ENCODE measurements at regions not wholly inside any gene's neighbourhood (a gene's known extent, or its start where the extent isn't known, plus 50 kb on each side); places are given as distances from the start of the nearest gene placed in this dataset.

GRCh38 chr6:80449726-80450125 is 343.3 kb downstream of the BCKDHB start:
- TF ChIP-seq CTCF (IDR thresholded peaks at IDR 0.05) (no peak), MEF2A (IDR thresholded peaks at IDR 0.05; ENCODE audit: borderline replicate concordance, low read depth) (peak; percentile 18; the same call in 1 of the 2 replicates)
- Histone ChIP-seq H3K4me1 (ENCODE audit: control insufficient read depth in 1 of 2, insufficient read depth in 2 of 2, low read depth in 1 of 2, low read length in 1 of 2) (peaks cover 0 to 9% of the 10 kb centered on the region in 2 experiments; a peak in 2 of 4 replicates), H3K27ac (ENCODE audit: low read depth in 2 of 2, low read length in 1 of 2) (no peak overlapping the region; a peak in 1 of 4 replicates), H3K4me3 (ENCODE audit: low read depth in 2 of 2, low read length in 1 of 2) (no peak overlapping the region), H3K9ac (no peak overlapping the region), H3K27me3 (ENCODE audit: insufficient read depth) (no peaks in the 10 kb centered on the region), H3K9me2 (no peaks in the 10 kb centered on the region), H3K9me3 (peaks cover 8% of the 10 kb centered on the region; the same call in 1 of the 2 replicates), H3F3A (replicated peaks; ENCODE audit: insufficient read depth) (peaks cover 5% of the 10 kb centered on the region), H3K4me2 (no peak overlapping the region), H3K79me2 (ENCODE audit: insufficient read depth) (no peaks in the 10 kb centered on the region), H3K36me3 (replicated peaks in 1 of 2; ENCODE audit: control insufficient read depth in 1 of 2, insufficient read depth in 2 of 2, low read length in 1 of 2) (no peaks in the 10 kb centered on the region), H2AFZ (ENCODE audit: low read depth) (0 out of 2 replicates have a peak overlapping the region, but pooled peaks have one; percentile 25), H4K20me1 (ENCODE audit: insufficient read depth) (no peaks in the 10 kb centered on the region)
- WGBS (ENCODE audit: low lambda C conversion rate) = 51% methylated on average over 1 of the region's 1 CpG
- CTCF ChIA-PET = no interaction called here
- no peak for DNase-seq
- POLR2A ChIA-PET = no interaction called here

GRCh38 chr6:80446454-80447045 is 340.1 kb downstream of the BCKDHB start:
- Histone ChIP-seq H3K4me3 (ENCODE audit: low read depth in 2 of 2, low read length in 1 of 2) (no peak overlapping the region), H3K9me3 (peaks cover 8% of the 10 kb centered on the region; the same call in 1 of the 2 replicates), H4K20me1 (ENCODE audit: insufficient read depth) (no peaks in the 10 kb centered on the region), H3K4me1 (ENCODE audit: control insufficient read depth in 1 of 2, insufficient read depth in 2 of 2, low read depth in 1 of 2, low read length in 1 of 2) (no peaks in the 10 kb centered on the region), H3K79me2 (ENCODE audit: insufficient read depth) (no peaks in the 10 kb centered on the region), H3K27me3 (ENCODE audit: insufficient read depth) (no peaks in the 10 kb centered on the region), H3K9me2 (no peaks in the 10 kb centered on the region), H3K36me3 (replicated peaks in 1 of 2; ENCODE audit: control insufficient read depth in 1 of 2, insufficient read depth in 2 of 2, low read length in 1 of 2) (no peaks in the 10 kb centered on the region), H2AFZ (ENCODE audit: low read depth) (no peak overlapping the region), H3K27ac (ENCODE audit: low read depth in 2 of 2, low read length in 1 of 2) (no peak overlapping the region), H3K9ac (no peak overlapping the region), H3F3A (replicated peaks; ENCODE audit: insufficient read depth) (no peaks in the 10 kb centered on the region), H3K4me2 (no peak overlapping the region)
- no peak for DNase-seq
- ChIA-PET POLR2A (no interaction called here), CTCF (interaction anchor here (0.6 kb wide), 1 partner anchor 21 kb away, joined by 3 read pairs; no protein-coding TSS in a partner anchor)
- no peak for TF ChIP-seq RCOR1 (IDR thresholded peaks at IDR 0.05; ENCODE audit: low read length)
- no peak for TF ChIP-seq YY1 (IDR thresholded peaks at IDR 0.05; ENCODE audit: low read depth)
- no peak for TF ChIP-seq GATA2 (CRISPR knock-in tag; IDR thresholded peaks at IDR 0.05)
- no peak for TF ChIP-seq CTCF (IDR thresholded peaks at IDR 0.05)
- no peak for TF ChIP-seq NRF1 (IDR thresholded peaks at IDR 0.05; ENCODE audit: low read depth, low read length)
- no peak for TF ChIP-seq PBX3 (IDR thresholded peaks at IDR 0.05)
- TF ChIP-seq FOSL2 (IDR thresholded peaks at IDR 0.05; ENCODE audit: borderline replicate concordance, low read depth) = no peak
- no peak for TF ChIP-seq TEAD4 (IDR thresholded peaks at IDR 0.05; ENCODE audit: borderline replicate concordance, insufficient read depth)
- WGBS (ENCODE audit: low lambda C conversion rate) = 60% methylated on average over 5 of the region's 5 CpGs
